A673 (cell line): ENCODE measurements at regions not wholly inside any gene's neighbourhood (a gene's known extent, or its start where the extent isn't known, plus 50 kb on each side); places are given as distances from the start of the nearest gene placed in this dataset.

Experiments used
- BruUV-seq: library from RNA; stranded (reverse); fragments of 400-500 nt; replicated peaks from 2 replicates; lab custom pipeline; 2021; lab: Mats Ljungman, UMichigan
- CTCF ChIA-PET: fragments of 300-600 bp; sonication (Branson Sonifier 250); formaldehyde crosslinking; loops from one replicate; lab custom pipeline; 2022; ENCODE audit warnings: antibody characterized with exemption; lab: Charles Lee
- POLR2A ChIA-PET: fragments of 300-600 bp; sonication (Branson Sonifier 250); formaldehyde crosslinking; loops from one replicate; lab custom pipeline; 2022; ENCODE audit warnings: antibody characterized with exemption; ENCODE audit not compliant: low non-redundant PET; lab: Charles Lee
- DNase-seq: peaks from one replicate; pipeline ENCODE4 v3.0.0-alpha.2; 2015; ENCODE audit warnings: low spot score
- H3K27ac ChIP-seq: fragments of 200-600 bp; sonication (generic); 2 replicates; pipeline ENCODE4 v1.5.1; 2016; ENCODE audit warnings: mixed run types, low read depth, mild to moderate bottlenecking, mixed read lengths, antibody characterized with exemption, low read length; ENCODE audit not compliant: poor library complexity, severe bottlenecking
- H3K27me3 ChIP-seq: fragments of 200-600 bp; sonication (generic); replicated peaks from 2 replicates; pipeline ENCODE4 v1.6.1; 2017; ENCODE audit warnings: mixed run types, low read depth, mild to moderate bottlenecking, mixed read lengths, antibody characterized with exemption, low read length; ENCODE audit not compliant: insufficient read depth, poor library complexity
- H3K36me3 ChIP-seq: fragments of 200-600 bp; sonication (generic); 2 replicates; pipeline ENCODE4 v1.6.1; 2016; ENCODE audit warnings: mixed run types, mild to moderate bottlenecking, mixed read lengths, antibody characterized with exemption, low read length; ENCODE audit not compliant: insufficient read depth, poor library complexity, severe bottlenecking
- H3K4me1 ChIP-seq: fragments of 200-600 bp; sonication (generic); 2 replicates; pipeline ENCODE4 v1.6.1; 2017; ENCODE audit warnings: mixed run types, mild to moderate bottlenecking, mixed read lengths, antibody characterized with exemption, low read length; ENCODE audit not compliant: insufficient read depth, poor library complexity, severe bottlenecking
- H3K4me3 ChIP-seq: fragments of 200-600 bp; sonication (generic); 2 replicates; pipeline ENCODE4 v1.5.1; 2016; ENCODE audit warnings: low read depth, mixed run types, mild to moderate bottlenecking, mixed read lengths, low read length; ENCODE audit not compliant: poor library complexity, severe bottlenecking
- H3K9me3 ChIP-seq: fragments of 200-600 bp; sonication (generic); 2 replicates; pipeline ENCODE4 v1.6.1; 2016; ENCODE audit warnings: mixed run types, low read depth, mild to moderate bottlenecking, mixed read lengths, antibody characterized with exemption, low read length; ENCODE audit not compliant: poor library complexity, severe bottlenecking
- EZH2 ChIP-seq: fragments of 200-600 bp; sonication (generic); IDR thresholded peaks from 2 replicates; pipeline ENCODE4 v1.6.1; 2017; ENCODE audit warnings: borderline replicate concordance, low read depth, mild to moderate bottlenecking, mixed read lengths, antibody characterized with exemption, low read length; ENCODE audit not compliant: poor library complexity, severe bottlenecking
- intact Hi-C: fragments of 100-400 bp; cut with micrococcal nuclease; formaldehyde crosslinking; loops from one replicate; pipeline ENCODE4 v1.10.0; 2022; ENCODE audit not compliant: unreplicated experiment
- TF ChIP-seq, protein P1 (sequence below): fragments of 300-800, 200-600 bp; sonication (generic); conservative IDR thresholded peaks from 2 replicates; pipeline ENCODE4 v1.5.1; 2017; ENCODE audit warnings: low read depth, mild to moderate bottlenecking, antibody characterized with exemption, low read length, moderate library complexity, mixed read lengths

DNA sequence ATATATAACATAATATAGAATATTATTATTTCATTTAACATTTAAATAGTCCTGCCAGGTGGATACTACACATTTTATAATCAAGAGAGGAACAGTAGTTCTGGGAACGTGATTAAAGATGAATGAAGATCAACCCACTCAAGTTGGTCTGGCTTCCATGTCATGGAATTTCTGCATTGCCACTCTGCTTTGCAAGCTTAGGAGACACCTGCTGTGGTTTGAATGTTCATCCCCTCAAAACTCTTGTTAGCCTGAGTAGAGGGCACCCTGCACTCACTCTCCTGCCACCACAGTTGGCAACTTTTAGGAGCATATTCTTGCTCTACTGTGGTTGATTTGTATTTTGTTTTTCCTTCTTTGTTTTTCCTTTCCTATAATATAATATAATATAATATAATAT, 153.2 kb downstream of the GLUL start:
- DNase-seq = no peak
- no TSS peak for BruUV-seq
- ChIA-PET POLR2A (no interaction called here), CTCF (no interaction called here)
- Histone ChIP-seq H3K4me1 (no peaks in the 10 kb centered on the region), H3K27ac (no peak overlapping the region), H3K27me3 (peaks cover 16% of the 10 kb centered on the region), H3K9me3 (no peaks in the 10 kb centered on the region), H3K4me3 (no peak overlapping the region), H3K36me3 (no peaks in the 10 kb centered on the region)
- intact Hi-C loops = no loop called here
- no peak for TF ChIP-seq EZH2
- TF ChIP-seq, protein P1, sequence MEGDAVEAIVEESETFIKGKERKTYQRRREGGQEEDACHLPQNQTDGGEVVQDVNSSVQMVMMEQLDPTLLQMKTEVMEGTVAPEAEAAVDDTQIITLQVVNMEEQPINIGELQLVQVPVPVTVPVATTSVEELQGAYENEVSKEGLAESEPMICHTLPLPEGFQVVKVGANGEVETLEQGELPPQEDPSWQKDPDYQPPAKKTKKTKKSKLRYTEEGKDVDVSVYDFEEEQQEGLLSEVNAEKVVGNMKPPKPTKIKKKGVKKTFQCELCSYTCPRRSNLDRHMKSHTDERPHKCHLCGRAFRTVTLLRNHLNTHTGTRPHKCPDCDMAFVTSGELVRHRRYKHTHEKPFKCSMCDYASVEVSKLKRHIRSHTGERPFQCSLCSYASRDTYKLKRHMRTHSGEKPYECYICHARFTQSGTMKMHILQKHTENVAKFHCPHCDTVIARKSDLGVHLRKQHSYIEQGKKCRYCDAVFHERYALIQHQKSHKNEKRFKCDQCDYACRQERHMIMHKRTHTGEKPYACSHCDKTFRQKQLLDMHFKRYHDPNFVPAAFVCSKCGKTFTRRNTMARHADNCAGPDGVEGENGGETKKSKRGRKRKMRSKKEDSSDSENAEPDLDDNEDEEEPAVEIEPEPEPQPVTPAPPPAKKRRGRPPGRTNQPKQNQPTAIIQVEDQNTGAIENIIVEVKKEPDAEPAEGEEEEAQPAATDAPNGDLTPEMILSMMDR = no peak

GRCh38 chr1:182237329-182237728, 154.3 kb downstream of the GLUL start:
- CTCF ChIA-PET = no interaction called here
- TF ChIP-seq, protein P1 = no peak
- no peak for TF ChIP-seq EZH2
- Histone ChIP-seq H3K4me1 (no peaks in the 10 kb centered on the region), H3K9me3 (no peaks in the 10 kb centered on the region), H3K4me3 (no peak overlapping the region), H3K36me3 (no peaks in the 10 kb centered on the region), H3K27ac (no peak overlapping the region), H3K27me3 (peaks cover 9% of the 10 kb centered on the region)
- intact Hi-C loops = no loop called here
- BruUV-seq = no TSS peak
- POLR2A ChIA-PET = no interaction called here
- DNase-seq = no peak

DNA sequence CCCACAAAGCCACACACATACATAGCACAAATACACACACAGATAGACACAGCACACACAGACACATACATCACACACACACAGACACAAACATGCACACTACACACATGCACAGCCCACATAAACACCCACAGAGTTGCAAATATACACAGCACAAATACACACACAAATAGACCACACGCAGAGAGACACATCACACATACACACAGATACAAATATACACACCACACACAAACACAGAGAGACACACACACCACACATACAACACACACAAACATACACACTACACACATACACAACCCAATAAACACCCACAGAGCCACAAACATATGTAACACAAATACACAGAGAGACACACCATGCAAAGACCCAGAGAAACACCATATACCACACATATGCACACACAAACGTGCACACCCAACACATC, 154.9 kb downstream of the GLUL start:
- no peaks in the 10 kb centered on the region for H3K36me3 ChIP-seq
- intact Hi-C loops = no loop called here
- CTCF ChIA-PET = no interaction called here
- H3K27ac ChIP-seq = no peak overlapping the region
- no peak for TF ChIP-seq EZH2
- TF ChIP-seq, protein P1 = no peak
- no TSS peak for BruUV-seq
- no peak for DNase-seq
- no peaks in the 10 kb centered on the region for H3K4me1 ChIP-seq
- no peak overlapping the region for H3K4me3 ChIP-seq
- peaks cover 2% of the 10 kb centered on the region for H3K27me3 ChIP-seq
- POLR2A ChIA-PET = no interaction called here
- H3K9me3 ChIP-seq = no peaks in the 10 kb centered on the region
